SJCRH30 (cell line): ENCODE measurements at regions not wholly inside any gene's neighbourhood (a gene's known extent, or its start where the extent isn't known, plus 50 kb on each side); places are given as distances from the start of the nearest gene placed in this dataset.
"Not testable (repeated sequence)": the region's sequence is repeated elsewhere in the genome, so short reads cannot be mapped to it uniquely, and the experiment has no call there.

Experiments
- DNase-seq, 2 experiments: peaks; one replicate each; pipeline ENCODE4 v3.0.0-alpha.2; 2015 to 2020
- H3K27ac ChIP-seq: fragments of 250-450 bp; sonication (Bioruptor Pico); 2 replicates; pipeline ENCODE4 v1.5.1; 2020; ENCODE audit warnings: mild to moderate bottlenecking, moderate library complexity
- H3K27me3 ChIP-seq: fragments of 250-450 bp; sonication (Bioruptor Pico); 2 replicates; pipeline ENCODE4 v1.5.1; 2020; ENCODE audit warnings: mild to moderate bottlenecking, moderate library complexity
- H3K36me3 ChIP-seq: fragments of 250-450 bp; sonication (Bioruptor Pico); 2 replicates; pipeline ENCODE4 v1.5.1; 2020; ENCODE audit warnings: mild to moderate bottlenecking, moderate library complexity
- H3K4me1 ChIP-seq: fragments of 250-450 bp; sonication (Bioruptor Pico); 2 replicates; pipeline ENCODE4 v1.5.1; 2020; ENCODE audit warnings: mild to moderate bottlenecking, moderate library complexity
- H3K4me3 ChIP-seq: fragments of 250-450 bp; sonication (Bioruptor Pico); 2 replicates; pipeline ENCODE4 v1.5.1; 2020; ENCODE audit warnings: mild to moderate bottlenecking, moderate library complexity
- H3K9me3 ChIP-seq: fragments of 250-450 bp; sonication (Bioruptor Pico); replicated peaks from 2 replicates; pipeline ENCODE4 v1.5.1; 2020; ENCODE audit warnings: mild to moderate bottlenecking, moderate library complexity

GRCh38 chr6:169982461-169983386, 231.3 kb downstream of the ERMARD start:
- H3K9me3 ChIP-seq = no peaks in the 10 kb centered on the region
- DNase-seq = no peak
- no peaks in the 10 kb centered on the region for H3K27me3 ChIP-seq
- H3K4me1 ChIP-seq = no peaks in the 10 kb centered on the region
- H3K36me3 ChIP-seq = no peaks in the 10 kb centered on the region
- H3K4me3 ChIP-seq = no peak overlapping the region
- H3K27ac ChIP-seq = no peak overlapping the region

- Histone ChIP-seq H3K4me3 (no peak overlapping the region), H3K9me3 (no peaks in the 10 kb centered on the region), H3K4me1 (no peaks in the 10 kb centered on the region), H3K27me3 (no peaks in the 10 kb centered on the region), H3K27ac (no peak overlapping the region), H3K36me3 (no peaks in the 10 kb centered on the region)
- no peak for DNase-seq
These were observed 230.5 kb downstream of the ERMARD start for GRCh38 chr6:169981969-169982368.

- no peaks in the 10 kb centered on the region for H3K4me1 ChIP-seq
- no peak for DNase-seq
- no peaks in the 10 kb centered on the region for H3K27me3 ChIP-seq
- H3K36me3 ChIP-seq = no peaks in the 10 kb centered on the region
- no peak overlapping the region for H3K27ac ChIP-seq
- no peak overlapping the region for H3K4me3 ChIP-seq
- no peaks in the 10 kb centered on the region for H3K9me3 ChIP-seq
These were observed 230.1 kb downstream of the ERMARD start for GRCh38 chr6:169981568-169981967.

- no peak overlapping the region for H3K27ac ChIP-seq
- no peaks in the 10 kb centered on the region for H3K36me3 ChIP-seq
- H3K4me3 ChIP-seq = no peak overlapping the region
- no peaks in the 10 kb centered on the region for H3K9me3 ChIP-seq
- H3K4me1 ChIP-seq = no peaks in the 10 kb centered on the region; the same call in 1 of the 2 replicates
- DNase-seq = no peak
- no peaks in the 10 kb centered on the region for H3K27me3 ChIP-seq
These were observed 229.5 kb downstream of the ERMARD start for GRCh38 chr6:169980826-169981450.

- H3K36me3 ChIP-seq = no peaks in the 10 kb centered on the region
- H3K27me3 ChIP-seq = no peaks in the 10 kb centered on the region
- H3K9me3 ChIP-seq = no peaks in the 10 kb centered on the region
- no peak overlapping the region for H3K4me3 ChIP-seq
- peaks cover 5% of the 10 kb centered on the region for H3K4me1 ChIP-seq
- DNase-seq = no peak
- H3K27ac ChIP-seq = no peak overlapping the region
These were observed 228.5 kb downstream of the ERMARD start for GRCh38 chr6:169979873-169980432.

GRCh38 chr6:169978615-169979161, 227.3 kb downstream of the ERMARD start:
- no peak for DNase-seq
- H3K27ac ChIP-seq = no peak overlapping the region
- peaks cover 8% of the 10 kb centered on the region for H3K4me1 ChIP-seq
- no peaks in the 10 kb centered on the region for H3K36me3 ChIP-seq
- no peaks in the 10 kb centered on the region for H3K27me3 ChIP-seq
- no peaks in the 10 kb centered on the region for H3K9me3 ChIP-seq
- H3K4me3 ChIP-seq = no peak overlapping the region

GRCh38 chr6:169977434-169978265, 226.2 kb downstream of the ERMARD start:
- no peaks in the 10 kb centered on the region for H3K9me3 ChIP-seq
- no peak overlapping the region for H3K27ac ChIP-seq
- DNase-seq = no peak
- peaks cover 8% of the 10 kb centered on the region for H3K4me1 ChIP-seq
- H3K4me3 ChIP-seq = no peak overlapping the region
- H3K36me3 ChIP-seq = no peaks in the 10 kb centered on the region
- H3K27me3 ChIP-seq = no peaks in the 10 kb centered on the region

- no peak overlapping the region for H3K4me3 ChIP-seq
- no peak for DNase-seq
- H3K27ac ChIP-seq = no peak overlapping the region
- no peaks in the 10 kb centered on the region for H3K9me3 ChIP-seq
- peaks cover 8% of the 10 kb centered on the region for H3K4me1 ChIP-seq
- H3K36me3 ChIP-seq = no peaks in the 10 kb centered on the region
- no peaks in the 10 kb centered on the region for H3K27me3 ChIP-seq
These were observed 225.1 kb downstream of the ERMARD start for GRCh38 chr6:169976301-169977081.

GRCh38 chr6:169975701-169976100, 224.3 kb downstream of the ERMARD start:
- H3K4me3 ChIP-seq = no peak overlapping the region
- no peaks in the 10 kb centered on the region for H3K36me3 ChIP-seq
- no peaks in the 10 kb centered on the region for H3K9me3 ChIP-seq
- no peaks in the 10 kb centered on the region for H3K27me3 ChIP-seq
- no peak for DNase-seq
- peaks cover 8% of the 10 kb centered on the region for H3K4me1 ChIP-seq
- no peak overlapping the region for H3K27ac ChIP-seq

GRCh38 chr6:169975286-169975685, 223.9 kb downstream of the ERMARD start:
- DNase-seq = peak; percentile 79 to 82
- Histone ChIP-seq H3K4me1 (peaks cover 8% of the 10 kb centered on the region), H3K27ac (no peak overlapping the region), H3K9me3 (no peaks in the 10 kb centered on the region), H3K36me3 (no peaks in the 10 kb centered on the region), H3K27me3 (no peaks in the 10 kb centered on the region), H3K4me3 (no peak overlapping the region)

- Histone ChIP-seq H3K36me3 (no peaks in the 10 kb centered on the region), H3K4me3 (no peak overlapping the region), H3K27ac (no peak overlapping the region), H3K27me3 (no peaks in the 10 kb centered on the region), H3K9me3 (no peaks in the 10 kb centered on the region), H3K4me1 (peaks cover 8% of the 10 kb centered on the region)
- no peak for DNase-seq
These were observed 223.2 kb downstream of the ERMARD start for GRCh38 chr6:169974663-169975062.

GRCh38 chr6:169973588-169974467, 222.4 kb downstream of the ERMARD start:
- H3K27ac ChIP-seq, H3K4me1 ChIP-seq, DNase-seq, H3K27me3 ChIP-seq, H3K36me3 ChIP-seq, H3K4me3 ChIP-seq, H3K9me3 ChIP-seq: not testable (repeated sequence)

GRCh38 chr6:169972736-169973135, 221.3 kb downstream of the ERMARD start:
- H3K36me3 ChIP-seq = no peaks in the 10 kb centered on the region
- no peak for DNase-seq
- H3K27ac ChIP-seq = no peak overlapping the region
- peaks cover 8% of the 10 kb centered on the region for H3K4me1 ChIP-seq
- no peaks in the 10 kb centered on the region for H3K9me3 ChIP-seq
- H3K27me3 ChIP-seq = no peaks in the 10 kb centered on the region
- H3K4me3 ChIP-seq = no peak overlapping the region
